ENCODE measurements at regions not wholly inside any gene's neighbourhood (a gene's known extent, or its start where the extent isn't known, plus 50 kb on each side); places are given as distances from the start of the nearest gene placed in this dataset.

DNA sequence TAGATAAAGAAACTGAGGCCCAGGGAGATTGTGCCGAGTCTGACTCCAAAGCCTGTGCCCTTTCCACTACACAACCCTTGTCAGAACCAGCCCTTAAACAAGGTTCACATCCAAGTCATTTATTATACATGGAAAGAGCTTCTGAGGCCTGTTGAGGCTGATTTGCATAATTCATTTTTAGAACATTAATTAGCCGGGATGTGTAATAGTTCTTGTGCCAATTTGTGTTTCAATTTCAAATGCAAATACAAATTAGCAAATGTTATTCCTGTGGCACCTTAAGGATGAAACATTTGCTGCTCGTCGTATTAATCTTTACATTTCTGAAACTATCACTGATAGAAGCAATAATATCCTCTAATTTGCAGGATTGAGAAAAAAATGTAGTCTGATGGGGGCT, 174.9 kb downstream of the MYCN start:
- TF ChIP-seq, protein P1, sequence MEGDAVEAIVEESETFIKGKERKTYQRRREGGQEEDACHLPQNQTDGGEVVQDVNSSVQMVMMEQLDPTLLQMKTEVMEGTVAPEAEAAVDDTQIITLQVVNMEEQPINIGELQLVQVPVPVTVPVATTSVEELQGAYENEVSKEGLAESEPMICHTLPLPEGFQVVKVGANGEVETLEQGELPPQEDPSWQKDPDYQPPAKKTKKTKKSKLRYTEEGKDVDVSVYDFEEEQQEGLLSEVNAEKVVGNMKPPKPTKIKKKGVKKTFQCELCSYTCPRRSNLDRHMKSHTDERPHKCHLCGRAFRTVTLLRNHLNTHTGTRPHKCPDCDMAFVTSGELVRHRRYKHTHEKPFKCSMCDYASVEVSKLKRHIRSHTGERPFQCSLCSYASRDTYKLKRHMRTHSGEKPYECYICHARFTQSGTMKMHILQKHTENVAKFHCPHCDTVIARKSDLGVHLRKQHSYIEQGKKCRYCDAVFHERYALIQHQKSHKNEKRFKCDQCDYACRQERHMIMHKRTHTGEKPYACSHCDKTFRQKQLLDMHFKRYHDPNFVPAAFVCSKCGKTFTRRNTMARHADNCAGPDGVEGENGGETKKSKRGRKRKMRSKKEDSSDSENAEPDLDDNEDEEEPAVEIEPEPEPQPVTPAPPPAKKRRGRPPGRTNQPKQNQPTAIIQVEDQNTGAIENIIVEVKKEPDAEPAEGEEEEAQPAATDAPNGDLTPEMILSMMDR (IDR thresholded peaks at IDR 0.05; ENCODE audit: low read depth, low read length, missing input control): no peak
- TF ChIP-seq HNF4A (conservative IDR thresholded peaks at IDR 0.05) (no peak), RAD21 (IDR thresholded peaks at IDR 0.05) (no peak), YY1 (IDR thresholded peaks at IDR 0.05) (no peak)
- TF ChIP-seq, protein P2, sequence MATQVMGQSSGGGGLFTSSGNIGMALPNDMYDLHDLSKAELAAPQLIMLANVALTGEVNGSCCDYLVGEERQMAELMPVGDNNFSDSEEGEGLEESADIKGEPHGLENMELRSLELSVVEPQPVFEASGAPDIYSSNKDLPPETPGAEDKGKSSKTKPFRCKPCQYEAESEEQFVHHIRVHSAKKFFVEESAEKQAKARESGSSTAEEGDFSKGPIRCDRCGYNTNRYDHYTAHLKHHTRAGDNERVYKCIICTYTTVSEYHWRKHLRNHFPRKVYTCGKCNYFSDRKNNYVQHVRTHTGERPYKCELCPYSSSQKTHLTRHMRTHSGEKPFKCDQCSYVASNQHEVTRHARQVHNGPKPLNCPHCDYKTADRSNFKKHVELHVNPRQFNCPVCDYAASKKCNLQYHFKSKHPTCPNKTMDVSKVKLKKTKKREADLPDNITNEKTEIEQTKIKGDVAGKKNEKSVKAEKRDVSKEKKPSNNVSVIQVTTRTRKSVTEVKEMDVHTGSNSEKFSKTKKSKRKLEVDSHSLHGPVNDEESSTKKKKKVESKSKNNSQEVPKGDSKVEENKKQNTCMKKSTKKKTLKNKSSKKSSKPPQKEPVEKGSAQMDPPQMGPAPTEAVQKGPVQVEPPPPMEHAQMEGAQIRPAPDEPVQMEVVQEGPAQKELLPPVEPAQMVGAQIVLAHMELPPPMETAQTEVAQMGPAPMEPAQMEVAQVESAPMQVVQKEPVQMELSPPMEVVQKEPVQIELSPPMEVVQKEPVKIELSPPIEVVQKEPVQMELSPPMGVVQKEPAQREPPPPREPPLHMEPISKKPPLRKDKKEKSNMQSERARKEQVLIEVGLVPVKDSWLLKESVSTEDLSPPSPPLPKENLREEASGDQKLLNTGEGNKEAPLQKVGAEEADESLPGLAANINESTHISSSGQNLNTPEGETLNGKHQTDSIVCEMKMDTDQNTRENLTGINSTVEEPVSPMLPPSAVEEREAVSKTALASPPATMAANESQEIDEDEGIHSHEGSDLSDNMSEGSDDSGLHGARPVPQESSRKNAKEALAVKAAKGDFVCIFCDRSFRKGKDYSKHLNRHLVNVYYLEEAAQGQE (IDR thresholded peaks at IDR 0.05): no peak
